ENCODE measurements at regions not wholly inside any gene's neighbourhood (a gene's known extent, or its start where the extent isn't known, plus 50 kb on each side); places are given as distances from the start of the nearest gene placed in this dataset.

- Histone ChIP-seq H3K27me3 (ENCODE audit: control insufficient read depth, insufficient read depth, low read length) (no peaks in the 10 kb centered on the region), H3K4me3 (ENCODE audit: low read length) (no peak overlapping the region), H3K36me3 (ENCODE audit: control insufficient read depth, insufficient read depth, low read length) (no peaks in the 10 kb centered on the region), H3K9me3 (ENCODE audit: control insufficient read depth, insufficient read depth, low read length) (no peaks in the 10 kb centered on the region; the same call in 1 of the 2 replicates), H3K27ac (ENCODE audit: low read length) (no peak overlapping the region), H3K4me1 (ENCODE audit: control insufficient read depth, insufficient read depth, low read length) (no peaks in the 10 kb centered on the region)
- WGBS (ENCODE audit: insufficient coverage, insufficient read length), result no CpG with 5 or more reads among the region's 7 CpGs
- DNase-seq (ENCODE audit: low read depth, low spot score), result no peak
Observed at GRCh38 chr2:72004201-72004915, 143.3 kb downstream of the CYP26B1 start.

GRCh38 chr2:72003796-72004195 is 143.9 kb downstream of the CYP26B1 start:
- DNase-seq (ENCODE audit: low read depth, low spot score), result no peak
- Histone ChIP-seq H3K27me3 (ENCODE audit: control insufficient read depth, insufficient read depth, low read length) (no peaks in the 10 kb centered on the region), H3K36me3 (ENCODE audit: control insufficient read depth, insufficient read depth, low read length) (no peaks in the 10 kb centered on the region), H3K4me1 (ENCODE audit: control insufficient read depth, insufficient read depth, low read length) (no peaks in the 10 kb centered on the region), H3K4me3 (ENCODE audit: low read length) (no peak overlapping the region), H3K27ac (ENCODE audit: low read length) (no peak overlapping the region), H3K9me3 (ENCODE audit: control insufficient read depth, insufficient read depth, low read length) (no peaks in the 10 kb centered on the region; the same call in 1 of the 2 replicates)
- no CpG with 5 or more reads among the region's 3 CpGs for WGBS (ENCODE audit: insufficient coverage, insufficient read length)

GRCh38 chr2:72003124-72003523 is 144.5 kb downstream of the CYP26B1 start:
- Histone ChIP-seq H3K4me3 (ENCODE audit: low read length) (no peak overlapping the region), H3K9me3 (ENCODE audit: control insufficient read depth, insufficient read depth, low read length) (no peaks in the 10 kb centered on the region; the same call in 1 of the 2 replicates), H3K27me3 (ENCODE audit: control insufficient read depth, insufficient read depth, low read length) (no peaks in the 10 kb centered on the region), H3K4me1 (ENCODE audit: control insufficient read depth, insufficient read depth, low read length) (no peaks in the 10 kb centered on the region), H3K27ac (ENCODE audit: low read length) (no peak overlapping the region), H3K36me3 (ENCODE audit: control insufficient read depth, insufficient read depth, low read length) (no peaks in the 10 kb centered on the region)
- no peak for DNase-seq (ENCODE audit: low read depth, low spot score)
- no CpG with 5 or more reads among the region's 8 CpGs for WGBS (ENCODE audit: insufficient coverage, insufficient read length)

GRCh38 chr2:72001937-72002690 is 145.5 kb downstream of the CYP26B1 start:
- no CpG with 5 or more reads among the region's 9 CpGs for WGBS (ENCODE audit: insufficient coverage, insufficient read length)
- DNase-seq (ENCODE audit: low read depth, low spot score), result no peak
- H3K4me3 ChIP-seq (ENCODE audit: low read length), result no peak overlapping the region
- H3K4me1 ChIP-seq (ENCODE audit: control insufficient read depth, insufficient read depth, low read length), result no peaks in the 10 kb centered on the region
- no peaks in the 10 kb centered on the region for H3K27me3 ChIP-seq (ENCODE audit: control insufficient read depth, insufficient read depth, low read length)
- no peak overlapping the region for H3K27ac ChIP-seq (ENCODE audit: low read length)
- H3K9me3 ChIP-seq (ENCODE audit: control insufficient read depth, insufficient read depth, low read length), result no peaks in the 10 kb centered on the region; the same call in 1 of the 2 replicates
- no peaks in the 10 kb centered on the region for H3K36me3 ChIP-seq (ENCODE audit: control insufficient read depth, insufficient read depth, low read length)

GRCh38 chr2:72000110-72000509 is 147.6 kb downstream of the CYP26B1 start:
- WGBS (ENCODE audit: insufficient coverage, insufficient read length), result no CpG with 5 or more reads among the region's 7 CpGs
- 0 out of 2 replicates have a peak, but pooled peaks cover 1% of the 10 kb centered on the region for H3K4me1 ChIP-seq (ENCODE audit: control insufficient read depth, insufficient read depth, low read length)
- H3K9me3 ChIP-seq (ENCODE audit: control insufficient read depth, insufficient read depth, low read length), result no peaks in the 10 kb centered on the region; the same call in 1 of the 2 replicates
- DNase-seq (ENCODE audit: low read depth, low spot score), result no peak
- H3K27ac ChIP-seq (ENCODE audit: low read length), result no peak overlapping the region
- H3K4me3 ChIP-seq (ENCODE audit: low read length), result no peak overlapping the region
- H3K36me3 ChIP-seq (ENCODE audit: control insufficient read depth, insufficient read depth, low read length), result no peaks in the 10 kb centered on the region
- no peaks in the 10 kb centered on the region for H3K27me3 ChIP-seq (ENCODE audit: control insufficient read depth, insufficient read depth, low read length)

GRCh38 chr2:71999580-71999979 is 148.1 kb downstream of the CYP26B1 start:
- no peak for DNase-seq (ENCODE audit: low read depth, low spot score)

GRCh38 chr2:71997843-71998242 is 149.8 kb downstream of the CYP26B1 start:
- no peaks in the 10 kb centered on the region for H3K27me3 ChIP-seq (ENCODE audit: control insufficient read depth, insufficient read depth, low read length)

More at GRCh38 chr2:71999580-71999979, 148.1 kb downstream of the CYP26B1 start:
- Histone ChIP-seq H3K27ac (ENCODE audit: low read length) (no peak overlapping the region), H3K4me1 (ENCODE audit: control insufficient read depth, insufficient read depth, low read length) (0 out of 2 replicates have a peak, but pooled peaks cover 1% of the 10 kb centered on the region), H3K27me3 (ENCODE audit: control insufficient read depth, insufficient read depth, low read length) (no peaks in the 10 kb centered on the region), H3K9me3 (ENCODE audit: control insufficient read depth, insufficient read depth, low read length) (no peaks in the 10 kb centered on the region; the same call in 1 of the 2 replicates), H3K4me3 (ENCODE audit: low read length) (no peak overlapping the region), H3K36me3 (ENCODE audit: control insufficient read depth, insufficient read depth, low read length) (no peaks in the 10 kb centered on the region)
- WGBS (ENCODE audit: insufficient coverage, insufficient read length), result no CpG with 5 or more reads among the region's 5 CpGs

GRCh38 chr2:71995067-71995665 is 152.5 kb downstream of the CYP26B1 start:
- Histone ChIP-seq H3K4me3 (ENCODE audit: low read length) (no peak overlapping the region), H3K36me3 (ENCODE audit: control insufficient read depth, insufficient read depth, low read length) (no peaks in the 10 kb centered on the region), H3K27me3 (ENCODE audit: control insufficient read depth, insufficient read depth, low read length) (no peaks in the 10 kb centered on the region), H3K4me1 (ENCODE audit: control insufficient read depth, insufficient read depth, low read length) (0 out of 2 replicates have a peak, but pooled peaks cover 1% of the 10 kb centered on the region), H3K27ac (ENCODE audit: low read length) (no peak overlapping the region), H3K9me3 (ENCODE audit: control insufficient read depth, insufficient read depth, low read length) (no peaks in the 10 kb centered on the region)
- no peak for DNase-seq (ENCODE audit: low read depth, low spot score)
- no CpG with 5 or more reads among the region's 3 CpGs for WGBS (ENCODE audit: insufficient coverage, insufficient read length)

More at GRCh38 chr2:71997843-71998242, 149.8 kb downstream of the CYP26B1 start:
- Histone ChIP-seq H3K27ac (ENCODE audit: low read length) (no peak overlapping the region), H3K36me3 (ENCODE audit: control insufficient read depth, insufficient read depth, low read length) (no peaks in the 10 kb centered on the region), H3K9me3 (ENCODE audit: control insufficient read depth, insufficient read depth, low read length) (no peaks in the 10 kb centered on the region; the same call in 1 of the 2 replicates), H3K4me3 (ENCODE audit: low read length) (no peak overlapping the region), H3K4me1 (ENCODE audit: control insufficient read depth, insufficient read depth, low read length) (0 out of 2 replicates have a peak, but pooled peaks cover 1% of the 10 kb centered on the region)
- DNase-seq (ENCODE audit: low read depth, low spot score), result no peak

GRCh38 chr2:71992036-71992435 is 155.6 kb downstream of the CYP26B1 start:
- DNase-seq (ENCODE audit: low read depth, low spot score), result no peak
- Histone ChIP-seq H3K27me3 (ENCODE audit: control insufficient read depth, insufficient read depth, low read length) (no peaks in the 10 kb centered on the region), H3K9me3 (ENCODE audit: control insufficient read depth, insufficient read depth, low read length) (no peaks in the 10 kb centered on the region), H3K27ac (ENCODE audit: low read length) (no peak overlapping the region), H3K4me1 (ENCODE audit: control insufficient read depth, insufficient read depth, low read length) (0 out of 2 replicates have a peak, but pooled peaks cover 1% of the 10 kb centered on the region), H3K36me3 (ENCODE audit: control insufficient read depth, insufficient read depth, low read length) (no peaks in the 10 kb centered on the region), H3K4me3 (ENCODE audit: low read length) (no peak overlapping the region)
- no CpG with 5 or more reads among the region's 2 CpGs for WGBS (ENCODE audit: insufficient coverage, insufficient read length)

GRCh38 chr2:71991397-71991796 is 156.3 kb downstream of the CYP26B1 start:
- Histone ChIP-seq H3K27me3 (ENCODE audit: control insufficient read depth, insufficient read depth, low read length) (no peaks in the 10 kb centered on the region), H3K4me1 (ENCODE audit: control insufficient read depth, insufficient read depth, low read length) (0 out of 2 replicates have a peak, but pooled peaks cover 1% of the 10 kb centered on the region), H3K4me3 (ENCODE audit: low read length) (no peak overlapping the region), H3K9me3 (ENCODE audit: control insufficient read depth, insufficient read depth, low read length) (no peaks in the 10 kb centered on the region), H3K36me3 (ENCODE audit: control insufficient read depth, insufficient read depth, low read length) (no peaks in the 10 kb centered on the region), H3K27ac (ENCODE audit: low read length) (no peak overlapping the region)
- no CpG with 5 or more reads among the region's 4 CpGs for WGBS (ENCODE audit: insufficient coverage, insufficient read length)
- DNase-seq (ENCODE audit: low read depth, low spot score), result no peak

Measured in iPS DF 6.9 (cell line).